CD4-positive, alpha-beta T cell treated with Interleukin-2 at 100 ng/mL for 4 hours (primary cell): ENCODE measurements at regions not wholly inside any gene's neighbourhood (a gene's known extent, or its start where the extent isn't known, plus 50 kb on each side); places are given as distances from the start of the nearest gene placed in this dataset.
"Not testable (repeated sequence)": the region's sequence is repeated elsewhere in the genome, so short reads cannot be mapped to it uniquely, and the experiment has no call there.

Experiments used
- DNase-seq: peaks from one replicate; pipeline ENCODE4 v3.0.0-alpha.2; 2020; ENCODE audit warnings: low spot score

- DNase-seq = no peak
Measured at GRCh38 chr15:62407962-62408361, 242.9 kb upstream of the C2CD4B start.

GRCh38 chr15:62409466-62409865 is 244.4 kb upstream of the C2CD4B start:
- DNase-seq = no peak

- DNase-seq = no peak
Measured at GRCh38 chr15:62412686-62413085, 247.6 kb upstream of the C2CD4B start.

GRCh38 chr15:62413153-62413552 is 248.1 kb upstream of the C2CD4B start:
- no peak for DNase-seq

GRCh38 chr15:62413786-62414185 is 248.7 kb upstream of the C2CD4B start:
- no peak for DNase-seq

GRCh38 chr15:62415498-62415897 is 250.4 kb upstream of the C2CD4B start:
- DNase-seq = no peak

GRCh38 chr15:62416526-62416925 is 251.4 kb upstream of the C2CD4B start:
- DNase-seq = no peak

GRCh38 chr15:62417439-62417838 is 252.4 kb upstream of the C2CD4B start:
- no peak for DNase-seq

- not testable (repeated sequence) for DNase-seq
Measured at GRCh38 chr15:62418496-62418895, 253.4 kb upstream of the C2CD4B start.

- no peak for DNase-seq
Measured at GRCh38 chr15:62419192-62419591, 254.1 kb upstream of the C2CD4B start.

- DNase-seq = not testable (repeated sequence)
Measured at GRCh38 chr15:62420371-62420770, 255.3 kb upstream of the C2CD4B start.

GRCh38 chr15:62421289-62421688 is 256.2 kb upstream of the C2CD4B start:
- DNase-seq = no peak

- no peak for DNase-seq
Measured at GRCh38 chr15:62426387-62426956, 261.4 kb upstream of the C2CD4B start.

- no peak for DNase-seq
Measured at GRCh38 chr15:62428259-62428658, 263.2 kb upstream of the C2CD4B start.

- no peak for DNase-seq
Measured at GRCh38 chr15:62428851-62429598, 263.9 kb upstream of the C2CD4B start.

GRCh38 chr15:62430056-62430455 is 265.0 kb upstream of the C2CD4B start:
- no peak for DNase-seq

- no peak for DNase-seq
Measured at GRCh38 chr15:62430552-62430951, 265.5 kb upstream of the C2CD4B start.

- DNase-seq = no peak
Measured at GRCh38 chr15:62431008-62431797, 266.1 kb upstream of the C2CD4B start.

- no peak for DNase-seq
Measured at GRCh38 chr15:62431817-62432216, 266.7 kb upstream of the C2CD4B start.

- no peak for DNase-seq
Measured at GRCh38 chr15:62432702-62433398, 267.8 kb upstream of the C2CD4B start.

GRCh38 chr15:62436235-62436634 is 271.1 kb upstream of the C2CD4B start:
- DNase-seq = no peak

- no peak for DNase-seq
Measured at GRCh38 chr15:62437753-62438152, 272.7 kb upstream of the C2CD4B start.
